Pancreas (tissue), 10 donors: ENCODE measurements at regions not wholly inside any gene's neighbourhood (a gene's known extent, or its start where the extent isn't known, plus 50 kb on each side); places are given as distances from the start of the nearest gene placed in this dataset.

ENCODE experiments used
- ATAC-seq, 4 donors: fragments of 200-7000 bp; cut with Tn5 transposase; one replicate each; pipeline versions ENCODE4 v1.8.0 to v1.9.1; 2020; ENCODE audit warnings: mild to moderate bottlenecking in 4 of 4, moderate library complexity in 4 of 4
- DNase-seq, 6 donors: peaks; one replicate each; pipeline ENCODE4 v3.0.0-alpha.2; 2020
- FAIRE-seq: peaks from 2 replicates; lab custom pipeline; 2012; peaks lifted over from hg19 to GRCh38; lab: Jason Lieb, UNC
- H3K27ac ChIP-seq, 4 donors: fragments of 200-600 bp; sonication (generic); 1 replicate in 3 of 4; 2 replicates in 1 of 4; pipeline versions ENCODE4 v1.5.0 to v1.8.0; 2020
- H3K27me3 ChIP-seq, 4 donors: fragments of 200-600 bp; one replicate each; pipeline ENCODE4 v1.8.0; 2021
- H3K36me3 ChIP-seq, 3 donors: fragments of 200-600 bp; sonication (generic) in 1 of 3; one replicate each; pipeline versions ENCODE4 v1.5.0 to v1.8.0; 2020 to 2021
- H3K4me1 ChIP-seq, 3 donors: fragments of 200-600 bp; one replicate each; pipeline ENCODE4 v1.8.0; 2021
- H3K4me3 ChIP-seq, 4 donors: fragments of 200-600 bp; sonication (generic) in 2 of 4; one replicate each; pipeline versions ENCODE4 v1.5.0 to v1.8.0; 2020 to 2021
- H3K9me3 ChIP-seq, 4 donors: fragments of 200-600 bp; one replicate each; pipeline ENCODE4 v1.8.0; 2021
- WGBS, 2 donors: extraction: QIAGEN DNeasy Blood & Tissue Kit; methylation state at CpG; one replicate each; pipeline ENCODE4 v1.1.7; 2013; 5-methylcytosine and 5-hydroxymethylcytosine counted together
- intact Hi-C, 3 donors: fragments of 100-400 bp; cut with DNase I; formaldehyde crosslinking; loops; one replicate each; pipeline versions ENCODE4 v1.11.1 to v1.14.2; 2022
- TF ChIP-seq, protein P1 (sequence below), 4 donors: fragments of 200-600 bp; sonication (generic) in 3 of 4; IDR thresholded peaks; one replicate each; pipeline versions ENCODE4 v1.5.0 to v1.8.0; 2021; ENCODE audit warnings: antibody characterized with exemption in 4 of 4
- donor health status: healthy with polysubstance abuse.
- donor health status: DM: no; HTN: no; CAD: no; lungs with moderate emphysema.
- donor health status: DM: no; HTN: no; CAD: no.
- donor health status: control.
- donor health status: control.
- donor health status: Bipolar disorder and iron deficiency.
- donor health status: DM: yes; HTN: yes; CAD: no.
- donor health status: DM: no; HTN: no; CAD: no.
- donor health status: DM: no; HTN: no; CAD: no.
- donor health status: DM: yes; HTN: yes; CAD: no.

DNA sequence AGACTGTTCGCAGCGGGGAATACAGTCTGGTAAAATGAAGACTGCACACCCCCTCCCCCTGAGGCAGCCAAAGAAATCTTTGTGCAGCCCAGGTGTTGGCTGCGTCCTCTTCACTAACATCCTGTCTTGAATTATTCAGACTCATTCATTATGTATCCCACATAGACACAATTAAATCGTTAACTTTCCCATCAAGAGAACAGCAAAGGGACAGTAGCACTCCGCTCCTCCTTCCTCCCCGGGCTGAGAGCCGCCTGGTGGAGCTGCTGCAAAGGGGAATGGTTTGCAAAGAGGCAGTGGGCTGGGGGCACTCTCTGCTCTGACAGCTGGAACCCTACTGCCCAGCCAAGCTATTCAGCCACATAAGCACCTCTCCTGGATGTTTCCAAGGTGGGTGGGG lies 290.0 kb upstream of the SOX9 start:
- H3K9me3 ChIP-seq = no peaks in the 10 kb centered on the region
- no peak overlapping the region for H3K4me3 ChIP-seq
- no peaks in the 10 kb centered on the region for H3K27me3 ChIP-seq
- intact Hi-C loops = no loop called here
- no peaks in the 10 kb centered on the region for H3K36me3 ChIP-seq
- WGBS, 2 donors = 78 to 82% methylated on average over 7 of the region's 7 CpGs
- DNase-seq = no peak
- H3K4me1 ChIP-seq = no peaks in the 10 kb centered on the region
- TF ChIP-seq, protein P1, sequence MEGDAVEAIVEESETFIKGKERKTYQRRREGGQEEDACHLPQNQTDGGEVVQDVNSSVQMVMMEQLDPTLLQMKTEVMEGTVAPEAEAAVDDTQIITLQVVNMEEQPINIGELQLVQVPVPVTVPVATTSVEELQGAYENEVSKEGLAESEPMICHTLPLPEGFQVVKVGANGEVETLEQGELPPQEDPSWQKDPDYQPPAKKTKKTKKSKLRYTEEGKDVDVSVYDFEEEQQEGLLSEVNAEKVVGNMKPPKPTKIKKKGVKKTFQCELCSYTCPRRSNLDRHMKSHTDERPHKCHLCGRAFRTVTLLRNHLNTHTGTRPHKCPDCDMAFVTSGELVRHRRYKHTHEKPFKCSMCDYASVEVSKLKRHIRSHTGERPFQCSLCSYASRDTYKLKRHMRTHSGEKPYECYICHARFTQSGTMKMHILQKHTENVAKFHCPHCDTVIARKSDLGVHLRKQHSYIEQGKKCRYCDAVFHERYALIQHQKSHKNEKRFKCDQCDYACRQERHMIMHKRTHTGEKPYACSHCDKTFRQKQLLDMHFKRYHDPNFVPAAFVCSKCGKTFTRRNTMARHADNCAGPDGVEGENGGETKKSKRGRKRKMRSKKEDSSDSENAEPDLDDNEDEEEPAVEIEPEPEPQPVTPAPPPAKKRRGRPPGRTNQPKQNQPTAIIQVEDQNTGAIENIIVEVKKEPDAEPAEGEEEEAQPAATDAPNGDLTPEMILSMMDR (IDR thresholded peaks at IDR 0.05) = no peak
- ATAC-seq = no peak
- no peak for FAIRE-seq
- H3K27ac ChIP-seq = no peak overlapping the region

DNA sequence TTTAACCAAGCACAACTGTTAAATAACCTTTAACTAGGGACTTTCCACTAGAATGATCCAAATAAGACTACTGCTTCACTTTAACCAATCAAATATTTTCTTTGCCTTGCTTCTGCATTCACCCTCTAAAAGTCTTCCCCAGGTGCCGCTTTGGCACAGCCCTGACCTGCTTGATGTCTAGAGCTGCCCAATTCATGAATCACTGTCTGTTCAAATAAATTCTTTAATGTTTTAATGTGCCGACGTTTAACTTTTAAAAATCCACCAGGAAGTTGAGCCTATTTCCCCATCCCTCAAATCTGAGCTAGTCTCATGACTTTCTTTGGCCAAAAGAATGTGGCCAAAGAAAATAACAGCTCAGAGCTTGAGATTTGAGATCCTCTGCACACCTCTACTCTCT lies 277.8 kb upstream of the SOX9 start:
- Histone ChIP-seq H3K27me3 (no peaks in the 10 kb centered on the region), H3K9me3 (no peaks in the 10 kb centered on the region), H3K4me3 (no peak overlapping the region), H3K4me1 (no peaks in the 10 kb centered on the region), H3K36me3 (no peaks in the 10 kb centered on the region), H3K27ac (no peak overlapping the region)
- TF ChIP-seq, protein P1 (IDR thresholded peaks at IDR 0.05) = no peak
- 89 to 93% methylated on average over 3 of the region's 3 CpGs for WGBS, 2 donors
- FAIRE-seq = no peak
- intact Hi-C loops = no loop called here
- ATAC-seq = no peak
- no peak for DNase-seq

DNA sequence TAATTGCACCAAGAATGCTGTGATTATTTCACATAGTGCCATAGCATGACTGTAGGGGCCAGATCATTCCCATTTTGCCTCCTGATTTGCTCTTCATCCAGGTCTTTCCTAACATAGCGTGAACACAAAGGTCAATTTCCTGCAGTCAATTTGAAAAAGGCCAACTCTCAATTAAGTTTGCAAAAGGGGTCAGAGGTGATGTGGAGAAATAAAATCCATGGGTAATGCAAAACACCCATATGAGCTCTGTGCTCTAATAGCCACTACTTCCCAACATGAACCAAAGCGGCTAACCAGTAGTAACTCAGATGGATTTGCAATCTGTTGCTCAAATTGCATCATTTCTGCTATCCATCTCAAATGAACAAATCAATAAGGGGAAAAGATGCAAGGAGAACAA lies 275.5 kb upstream of the SOX9 start:
- H3K27me3 ChIP-seq = no peaks in the 10 kb centered on the region
- FAIRE-seq (no peak), DNase-seq (no peak), ATAC-seq (no peak)
- no peaks in the 10 kb centered on the region for H3K9me3 ChIP-seq
- no peaks in the 10 kb centered on the region for H3K4me1 ChIP-seq
- no peak overlapping the region for H3K4me3 ChIP-seq
- H3K27ac ChIP-seq = no peak overlapping the region
- intact Hi-C loops = no loop called here
- TF ChIP-seq, protein P1 (IDR thresholded peaks at IDR 0.05) = no peak
- WGBS, 2 donors = 96 to 97% methylated on average over 2 of the region's 2 CpGs
- no peaks in the 10 kb centered on the region for H3K36me3 ChIP-seq

DNA sequence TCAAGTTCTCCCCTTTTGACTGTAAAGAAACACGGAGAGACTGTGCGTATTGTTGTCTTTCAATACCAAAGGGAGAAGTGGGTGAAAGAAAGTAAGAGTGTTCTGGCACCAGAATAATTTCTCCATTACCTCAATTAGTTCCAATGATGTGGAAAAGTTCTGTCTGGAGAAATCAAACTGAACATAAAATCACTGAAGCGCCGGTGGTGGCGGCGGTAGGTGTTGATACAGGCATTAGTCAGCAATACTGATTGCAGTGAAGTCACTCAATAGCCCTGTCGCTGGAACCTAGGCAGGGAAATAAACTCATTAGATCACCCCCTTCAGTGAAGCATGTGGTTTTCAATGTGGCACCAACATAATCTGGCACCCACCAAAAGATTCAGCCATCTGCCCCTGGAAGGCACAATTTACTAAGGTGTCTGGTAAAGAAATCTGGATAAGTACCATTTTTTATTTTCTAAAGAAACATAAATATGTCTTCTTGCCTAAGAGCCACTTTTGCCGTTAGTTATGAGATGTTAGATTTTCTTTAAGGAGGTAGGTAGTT lies 274.2 kb upstream of the SOX9 start:
- Histone ChIP-seq H3K4me3 (no peak overlapping the region), H3K36me3 (no peaks in the 10 kb centered on the region), H3K9me3 (no peaks in the 10 kb centered on the region), H3K4me1 (no peaks in the 10 kb centered on the region), H3K27me3 (no peaks in the 10 kb centered on the region), H3K27ac (no peak overlapping the region)
- DNase-seq = no peak
- intact Hi-C loops = no loop called here
- 94 to 95% methylated on average over 8 of the region's 8 CpGs for WGBS, 2 donors
- FAIRE-seq = no peak
- TF ChIP-seq, protein P1 (IDR thresholded peaks at IDR 0.05) = no peak
- no peak for ATAC-seq

DNA sequence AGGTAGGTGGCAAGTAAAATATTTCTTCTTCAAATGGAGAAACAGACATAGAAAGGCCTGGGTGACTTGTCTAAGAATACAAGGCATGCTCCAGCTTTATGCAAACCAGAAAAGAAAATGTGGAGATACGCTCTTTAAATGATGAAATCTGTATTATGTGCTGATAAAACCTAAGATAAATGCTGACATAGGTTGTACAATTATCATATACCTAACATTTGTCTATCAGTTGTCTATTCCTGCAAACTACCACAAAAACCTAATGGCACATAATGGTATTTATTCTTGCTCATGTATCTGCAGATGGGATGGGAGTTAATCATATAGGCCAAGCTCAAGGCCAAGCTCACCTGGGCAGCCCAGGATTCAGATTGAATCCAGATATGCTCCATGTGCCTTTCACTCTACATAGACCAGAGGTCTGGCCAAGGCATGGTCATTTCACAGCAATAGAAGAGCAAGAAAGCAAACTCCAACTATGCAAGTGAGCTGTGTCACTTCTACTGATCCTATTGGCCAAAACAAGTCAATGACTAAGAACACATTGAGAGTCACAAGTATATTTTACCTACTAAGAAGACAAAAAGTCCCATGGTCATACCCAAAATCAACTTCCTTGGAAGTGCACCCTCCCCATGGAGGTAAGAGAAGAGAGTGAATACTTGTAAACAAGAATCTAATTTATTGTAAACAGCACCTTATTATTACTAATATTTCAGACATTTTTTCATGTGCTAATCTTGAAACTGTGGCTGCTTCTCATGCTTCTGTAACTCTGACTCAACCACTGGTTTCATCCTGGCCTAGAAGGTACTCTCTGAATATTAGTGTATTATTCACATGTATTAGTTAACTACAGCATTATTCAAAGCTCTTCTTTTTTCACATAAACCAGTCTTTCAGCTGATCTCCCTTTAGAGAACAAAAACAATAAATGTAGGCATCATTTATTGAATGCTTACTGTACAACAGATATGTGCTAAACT lies 270.7 kb upstream of the SOX9 start:
- H3K4me3 ChIP-seq = no peak overlapping the region
- 58 to 86% methylated on average over 1 of the region's 1 CpG for WGBS, 2 donors
- TF ChIP-seq, protein P1 (IDR thresholded peaks at IDR 0.05) = no peak
- no peaks in the 10 kb centered on the region for H3K4me1 ChIP-seq
- FAIRE-seq = no peak
- ATAC-seq = no peak
- H3K27ac ChIP-seq = no peak overlapping the region
- H3K27me3 ChIP-seq = no peaks in the 10 kb centered on the region
- H3K9me3 ChIP-seq = no peaks in the 10 kb centered on the region
- intact Hi-C loops = no loop called here
- no peaks in the 10 kb centered on the region for H3K36me3 ChIP-seq
- no peak for DNase-seq
